Mesenchymal stem cell (in vitro differentiated cells and primary cell): ENCODE measurements at regions not wholly inside any gene's neighbourhood (a gene's known extent, or its start where the extent isn't known, plus 50 kb on each side); places are given as distances from the start of the nearest gene placed in this dataset.

ENCODE experiments used
- DNase-seq: peaks from one replicate; pipeline ENCODE4 v3.0.0-alpha.2; 2013
- H2AFZ ChIP-seq: one replicate; pipeline ENCODE4 v1.6.1; 2013; ENCODE audit warnings: low read depth, mild to moderate bottlenecking, control low read depth, inconsistent platforms, low read length, moderate library complexity
- H2AK5ac ChIP-seq: 2 replicates; pipeline ENCODE4 v1.6.1; 2013; ENCODE audit warnings: low read length, moderate library complexity, mild to moderate bottlenecking, inconsistent platforms; ENCODE audit not compliant: severe bottlenecking
- H2BK120ac ChIP-seq: one replicate; pipeline ENCODE4 v1.6.1; 2013; ENCODE audit warnings: low read depth, mild to moderate bottlenecking, inconsistent platforms, low read length, moderate library complexity
- H2BK12ac ChIP-seq, 2 experiments: one replicate each; pipeline ENCODE4 v1.6.1; 2013; ENCODE audit warnings: inconsistent platforms in 2 of 2, low read length in 2 of 2, mild to moderate bottlenecking in 2 of 2, moderate library complexity in 2 of 2, control low read depth in 1 of 2
- H2BK15ac ChIP-seq: one replicate; pipeline ENCODE4 v1.6.1; 2013; ENCODE audit warnings: mild to moderate bottlenecking, low read depth, inconsistent platforms; ENCODE audit not compliant: poor library complexity, severe bottlenecking
- H2BK5ac ChIP-seq: 2 replicates; pipeline ENCODE4 v1.6.1; 2013; ENCODE audit warnings: low read depth, mild to moderate bottlenecking, low read length, control low read depth, inconsistent platforms; ENCODE audit not compliant: poor library complexity, severe bottlenecking
- H3K14ac ChIP-seq, 2 experiments: one replicate each; pipeline ENCODE4 v1.6.1; 2013; ENCODE audit warnings: inconsistent platforms in 2 of 2, low read length in 2 of 2, control low read depth in 1 of 2, mild to moderate bottlenecking in 1 of 2, moderate library complexity in 1 of 2
- H3K18ac ChIP-seq, 2 experiments: one replicate each; pipeline ENCODE4 v1.6.1; 2013; ENCODE audit warnings: inconsistent platforms in 2 of 2, low read length in 2 of 2, control low read depth in 1 of 2, low read depth in 1 of 2, mild to moderate bottlenecking in 1 of 2
- H3K23ac ChIP-seq, 2 experiments: one replicate each; pipeline ENCODE4 v1.6.1; 2013; ENCODE audit warnings: inconsistent platforms in 2 of 2, low read length in 2 of 2, mild to moderate bottlenecking in 2 of 2, moderate library complexity in 2 of 2, control low read depth in 1 of 2
- H3K27ac ChIP-seq: 2 replicates; pipeline ENCODE4 v1.5.1; 2013; ENCODE audit warnings: mild to moderate bottlenecking, moderate library complexity, low read length, control low read depth, inconsistent platforms; ENCODE audit not compliant: poor library complexity, severe bottlenecking
- H3K27me3 ChIP-seq, 2 experiments: 2 replicates each; pipeline versions ENCODE4 v1.6.1 to v1.7.0; 2013; ENCODE audit warnings: low read length in 2 of 2, mild to moderate bottlenecking in 2 of 2, moderate library complexity in 2 of 2, control low read depth in 1 of 2, inconsistent platforms in 1 of 2; ENCODE audit not compliant: control insufficient read depth in 1 of 2, insufficient read depth in 1 of 2
- H3K36me3 ChIP-seq, 2 experiments: 2 replicates each; pipeline versions ENCODE4 v1.6.1 to v1.7.0; 2013; ENCODE audit warnings: low read length in 2 of 2, control low read depth in 1 of 2, inconsistent platforms in 1 of 2, low read depth in 1 of 2, mild to moderate bottlenecking in 1 of 2; ENCODE audit not compliant: insufficient read depth in 2 of 2, control insufficient read depth in 1 of 2
- H3K4ac ChIP-seq, 2 experiments: one replicate each; pipeline ENCODE4 v1.6.1; 2013; ENCODE audit warnings: inconsistent platforms in 2 of 2, low read length in 2 of 2, mild to moderate bottlenecking in 2 of 2, moderate library complexity in 2 of 2, control low read depth in 1 of 2, low read depth in 1 of 2
- H3K4me1 ChIP-seq: 2 replicates; pipeline ENCODE4 v1.6.1; 2013; ENCODE audit warnings: low read depth, low read length, control low read depth; ENCODE audit not compliant: control insufficient read depth, insufficient read depth
- H3K4me2 ChIP-seq: 2 replicates; pipeline ENCODE4 v1.6.1; 2013; ENCODE audit warnings: low read length, mild to moderate bottlenecking, inconsistent platforms; ENCODE audit not compliant: poor library complexity, severe bottlenecking
- H3K4me3 ChIP-seq, 2 experiments: 2 replicates each; pipeline versions ENCODE4 v1.5.1 to v1.7.0; 2013; ENCODE audit warnings: low read length in 2 of 2, mild to moderate bottlenecking in 2 of 2, control low read depth in 1 of 2, low read depth in 1 of 2; ENCODE audit not compliant: insufficient read depth in 1 of 2
- H3K79me1 ChIP-seq: replicated peaks from 2 replicates; pipeline ENCODE4 v1.6.1; 2013; ENCODE audit warnings: mild to moderate bottlenecking, control low read depth, low read length, inconsistent platforms; ENCODE audit not compliant: poor library complexity, severe bottlenecking
- H3K9ac ChIP-seq: 2 replicates; pipeline ENCODE4 v1.7.0; 2013; ENCODE audit warnings: mild to moderate bottlenecking, low read length, moderate library complexity
- H3K9me3 ChIP-seq: 2 replicates; pipeline ENCODE4 v1.7.0; 2013; ENCODE audit warnings: mild to moderate bottlenecking, low read length; ENCODE audit not compliant: control insufficient read depth
- H4K8ac ChIP-seq: one replicate; pipeline ENCODE4 v1.6.1; 2013; ENCODE audit warnings: inconsistent platforms, mild to moderate bottlenecking, low read length, moderate library complexity
- H4K91ac ChIP-seq: one replicate; pipeline ENCODE4 v1.6.1; 2013; ENCODE audit warnings: mild to moderate bottlenecking, low read length, inconsistent platforms
- WGBS: methylation state at CpG from one replicate; pipeline ENCODE4 v1.1.7; 2013; ENCODE audit warnings: mixed read lengths; 5-methylcytosine and 5-hydroxymethylcytosine counted together

DNA sequence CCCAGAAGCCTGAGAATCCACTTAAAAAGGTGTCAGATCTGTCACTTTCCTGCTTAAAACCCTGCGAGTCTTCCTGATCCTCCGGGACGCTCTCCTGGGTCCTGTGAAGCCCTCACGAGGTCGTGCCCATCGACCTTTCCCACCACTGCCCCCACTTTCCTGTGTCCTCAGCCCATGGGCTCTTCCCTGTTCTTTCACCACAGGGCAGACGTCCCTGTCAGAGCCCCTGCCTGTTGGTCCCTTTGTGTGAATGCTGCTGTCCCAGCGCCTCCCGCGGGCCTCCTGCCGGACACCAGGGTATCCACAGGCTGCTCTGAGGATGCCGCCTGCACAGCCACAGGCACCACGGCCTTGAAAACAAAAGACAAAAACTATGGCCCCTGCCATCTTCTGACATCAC is 125.6 kb downstream of the TMEM18 start:
- H3K4ac ChIP-seq: no peak overlapping the region
- H4K8ac ChIP-seq: no peak overlapping the region
- no peaks in the 10 kb centered on the region for H3K36me3 ChIP-seq
- no peak overlapping the region for H3K4me3 ChIP-seq
- H2BK12ac ChIP-seq: no peak overlapping the region
- no peaks in the 10 kb centered on the region for H3K9me3 ChIP-seq
- H3K4me1 ChIP-seq: no peaks in the 10 kb centered on the region
- WGBS: 76% methylated on average over 13 of the region's 13 CpGs
- no peak overlapping the region for H2BK5ac ChIP-seq
- no peak overlapping the region for H3K9ac ChIP-seq
- H3K4me2 ChIP-seq: no peak overlapping the region
- no peak overlapping the region for H3K18ac ChIP-seq
- H2BK15ac ChIP-seq: no peak overlapping the region
- no peak overlapping the region for H3K23ac ChIP-seq
- H3K79me1 ChIP-seq: no peaks in the 10 kb centered on the region
- no peak overlapping the region for H2AFZ ChIP-seq
- no peak overlapping the region for H3K14ac ChIP-seq
- DNase-seq: no peak
- no peak overlapping the region for H2BK120ac ChIP-seq
- no peak overlapping the region for H2AK5ac ChIP-seq
- H4K91ac ChIP-seq: no peak overlapping the region
- peaks cover 0 to 37% of the 10 kb centered on the region in 2 experiments for H3K27me3 ChIP-seq
- H3K27ac ChIP-seq: no peak overlapping the region

- Histone ChIP-seq H2BK15ac (no peak overlapping the region), H3K4me3 (no peak overlapping the region)
- WGBS: 77% methylated on average over 13 of the region's 13 CpGs
Observed at GRCh38 chr2:550860-551567, 126.2 kb downstream of the TMEM18 start.

DNA sequence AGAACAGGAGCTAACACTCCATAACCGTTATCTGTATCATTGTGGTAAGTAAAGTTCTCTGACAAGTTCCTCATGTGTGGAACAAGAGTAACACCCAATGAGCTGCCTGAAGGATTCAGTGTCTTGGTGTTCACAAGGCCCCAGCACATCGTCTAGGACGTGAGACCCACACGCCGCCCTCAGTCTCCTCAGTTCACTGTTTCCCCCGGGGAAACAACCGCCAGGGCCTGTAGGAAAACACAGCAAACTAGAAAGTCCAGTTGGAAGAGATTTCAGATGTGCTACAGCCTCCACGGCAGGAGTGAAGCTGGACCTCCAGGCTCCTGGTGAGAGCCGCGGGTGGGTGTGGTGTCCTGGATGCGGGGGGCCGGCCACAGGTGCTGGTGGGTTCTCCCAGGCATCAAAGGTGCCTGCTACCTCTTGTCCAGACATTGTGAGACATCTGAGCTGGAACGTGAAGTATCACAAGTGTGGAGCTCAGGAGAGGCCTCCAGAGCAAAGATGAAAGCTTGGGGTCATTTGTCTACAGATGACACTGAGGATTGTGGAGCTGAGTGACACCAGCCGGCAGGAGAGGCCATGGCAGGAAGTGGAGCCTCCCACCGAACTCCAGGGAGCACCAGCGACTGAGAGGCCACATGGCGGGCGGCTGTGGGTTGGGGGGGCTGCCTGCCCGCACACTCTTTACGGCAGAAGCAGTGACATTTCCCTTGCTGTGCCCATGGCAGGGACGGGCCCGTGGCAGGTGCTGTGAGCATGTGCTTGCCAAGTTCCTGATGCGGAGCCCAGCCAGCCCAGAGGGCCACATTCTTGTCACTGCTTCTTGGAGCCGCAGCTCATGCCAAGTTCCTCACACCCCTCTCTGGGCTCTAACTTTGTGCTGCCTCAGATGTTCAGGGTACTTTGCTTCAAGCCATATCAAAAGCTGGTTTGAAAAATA is 131.2 kb downstream of the TMEM18 start:
- Histone ChIP-seq H2BK15ac (no peak overlapping the region), H2BK5ac (no peak overlapping the region), H3K23ac (no peak overlapping the region), H3K27ac (no peak overlapping the region), H3K4me3 (no peak overlapping the region), H4K8ac (no peak overlapping the region), H3K9ac (no peak overlapping the region), H3K14ac (no peak overlapping the region), H4K91ac (no peak overlapping the region), H3K4me2 (no peak overlapping the region), H3K4me1 (no peaks in the 10 kb centered on the region), H3K79me1 (no peaks in the 10 kb centered on the region), H3K9me3 (no peaks in the 10 kb centered on the region), H2BK12ac (no peak overlapping the region), H3K4ac (no peak overlapping the region), H2AFZ (no peak overlapping the region), H3K36me3 (no peaks in the 10 kb centered on the region), H2AK5ac (no peak overlapping the region), H2BK120ac (no peak overlapping the region), H3K27me3 (peaks cover 0 to 34% of the 10 kb centered on the region in 2 experiments), H3K18ac (no peak overlapping the region)
- 76% methylated on average over 23 of the region's 24 CpGs for WGBS
- DNase-seq: no peak

More at GRCh38 chr2:550860-551567, 126.2 kb downstream of the TMEM18 start:
- Histone ChIP-seq H3K27me3 (peaks cover 0 to 43% of the 10 kb centered on the region in 2 experiments), H2BK5ac (no peak overlapping the region), H3K4ac (no peak overlapping the region), H4K91ac (no peak overlapping the region), H3K79me1 (no peaks in the 10 kb centered on the region), H3K36me3 (no peaks in the 10 kb centered on the region), H2BK120ac (no peak overlapping the region), H2BK12ac (no peak overlapping the region), H4K8ac (no peak overlapping the region), H2AFZ (no peak overlapping the region), H3K27ac (no peak overlapping the region), H3K23ac (no peak overlapping the region), H2AK5ac (no peak overlapping the region), H3K9me3 (no peaks in the 10 kb centered on the region), H3K18ac (no peak overlapping the region), H3K9ac (no peak overlapping the region), H3K4me1 (no peaks in the 10 kb centered on the region), H3K14ac (no peak overlapping the region), H3K4me2 (no peak overlapping the region)
- DNase-seq: no peak

DNA sequence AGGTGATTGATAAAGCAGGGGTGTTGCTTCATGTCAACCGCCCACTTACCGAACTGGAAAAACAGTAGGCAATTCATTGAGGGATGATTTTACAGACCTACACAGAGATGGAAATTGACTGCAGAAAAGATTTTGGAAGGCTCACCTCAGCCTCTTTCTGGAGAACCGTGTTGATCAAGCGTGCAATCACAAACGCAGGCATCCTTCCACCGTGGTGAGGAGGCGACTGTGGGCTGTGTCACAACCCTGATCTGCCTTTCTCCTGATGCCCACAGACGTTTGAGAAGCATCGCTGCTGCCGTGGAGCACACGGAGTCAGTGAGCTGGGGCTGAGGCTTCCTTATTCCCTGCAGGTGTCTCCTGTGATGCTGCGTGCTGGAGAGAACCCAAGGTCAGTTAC is 132.0 kb downstream of the TMEM18 start:
- no peak overlapping the region for H2BK15ac ChIP-seq
- no peaks in the 10 kb centered on the region for H3K4me1 ChIP-seq
- H2BK12ac ChIP-seq: no peak overlapping the region
- no peak overlapping the region for H4K8ac ChIP-seq
- H2BK120ac ChIP-seq: no peak overlapping the region
- H3K14ac ChIP-seq: no peak overlapping the region
- no peak overlapping the region for H3K9ac ChIP-seq
- H3K27me3 ChIP-seq: peaks cover 0 to 32% of the 10 kb centered on the region in 2 experiments
- no peak overlapping the region for H3K4me2 ChIP-seq
- H3K79me1 ChIP-seq: no peaks in the 10 kb centered on the region
- no peak overlapping the region for H3K4ac ChIP-seq
- no peak overlapping the region for H3K23ac ChIP-seq
- WGBS: 81% methylated on average over 12 of the region's 12 CpGs
- H3K9me3 ChIP-seq: no peaks in the 10 kb centered on the region
- no peak overlapping the region for H2AFZ ChIP-seq
- H3K18ac ChIP-seq: no peak overlapping the region
- H3K4me3 ChIP-seq: no peak overlapping the region
- H2AK5ac ChIP-seq: no peak overlapping the region
- no peak overlapping the region for H2BK5ac ChIP-seq
- no peak overlapping the region for H4K91ac ChIP-seq
- no peak overlapping the region for H3K27ac ChIP-seq
- DNase-seq: no peak
- H3K36me3 ChIP-seq: no peaks in the 10 kb centered on the region
